KMS-11 (cell line): ENCODE measurements at regions not wholly inside any gene's neighbourhood (a gene's known extent, or its start where the extent isn't known, plus 50 kb on each side); places are given as distances from the start of the nearest gene placed in this dataset.

Experiments used
- H2AFZ ChIP-seq: fragments of 200-600 bp; sonication (generic); 2 replicates; pipeline ENCODE4 v1.6.1; 2016; ENCODE audit warnings: antibody characterized with exemption, mixed run types, low read depth
- H3K27ac ChIP-seq: fragments of 200-600 bp; sonication (generic); 2 replicates; pipeline ENCODE4 v1.6.1; 2016; ENCODE audit warnings: mild to moderate bottlenecking, mixed run types
- H3K27me3 ChIP-seq: fragments of 200-600 bp; sonication (generic); 2 replicates; pipeline ENCODE4 v1.6.1; 2017; ENCODE audit warnings: mild to moderate bottlenecking, low read depth, mixed run types, moderate library complexity; ENCODE audit not compliant: insufficient read depth
- H3K36me3 ChIP-seq: fragments of 200-600 bp; sonication (generic); 2 replicates; pipeline ENCODE4 v1.6.1; 2017; ENCODE audit warnings: mild to moderate bottlenecking, mixed run types; ENCODE audit not compliant: insufficient read depth
- H3K4me1 ChIP-seq: fragments of 200-600 bp; sonication (generic); 2 replicates; pipeline ENCODE4 v1.6.1; 2016; ENCODE audit warnings: mild to moderate bottlenecking, low read depth, mixed run types; ENCODE audit not compliant: poor library complexity, severe bottlenecking
- H3K4me2 ChIP-seq: fragments of 200-600 bp; sonication (generic); 2 replicates; pipeline ENCODE4 v1.7.0; 2016; ENCODE audit warnings: mild to moderate bottlenecking, mixed run types
- H3K4me3 ChIP-seq: fragments of 200-600 bp; sonication (generic); IDR thresholded peaks from 2 replicates; pipeline ENCODE4 v1.6.1; 2017; ENCODE audit warnings: low read depth, low read length, mixed read lengths; ENCODE audit not compliant: insufficient read depth
- H3K79me2 ChIP-seq: fragments of 200-600 bp; sonication (generic); 2 replicates; pipeline ENCODE4 v1.6.1; 2016; ENCODE audit warnings: low read depth, mixed run types; ENCODE audit not compliant: insufficient read depth
- H3K9ac ChIP-seq: fragments of 200-600 bp; sonication (generic); 2 replicates; pipeline ENCODE4 v1.6.1; 2016; ENCODE audit warnings: mild to moderate bottlenecking, mixed run types
- H4K20me1 ChIP-seq: fragments of 200-600 bp; sonication (generic); 2 replicates; pipeline ENCODE4 v1.6.1; 2016; ENCODE audit warnings: mild to moderate bottlenecking, mixed run types; ENCODE audit not compliant: insufficient read depth
- TF ChIP-seq, protein P1 (sequence below): fragments of 200-600 bp; sonication (generic); conservative IDR thresholded peaks from 2 replicates; pipeline ENCODE4 v1.6.1; 2017; ENCODE audit warnings: low read depth, mild to moderate bottlenecking, antibody characterized with exemption, low read length, moderate library complexity, mixed read lengths

DNA sequence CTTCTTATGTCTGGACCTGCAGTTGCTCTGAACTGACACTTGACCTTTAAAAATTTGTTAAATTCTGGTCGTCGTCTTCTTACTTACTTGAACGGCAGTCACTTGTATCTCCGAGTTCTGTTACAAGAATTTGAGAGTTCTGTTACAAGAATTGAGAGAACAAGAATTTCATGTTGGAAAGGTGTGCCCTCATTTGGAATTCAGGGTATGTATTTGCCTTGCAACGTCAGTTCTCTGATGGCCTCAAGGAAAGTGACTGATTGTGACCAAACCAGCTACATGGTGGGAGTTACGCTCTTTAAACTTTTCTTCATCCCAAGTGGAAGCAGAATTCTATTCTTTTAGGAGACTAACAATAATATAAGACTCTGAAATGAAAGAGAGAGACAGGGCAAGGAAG is 320.0 kb upstream of the TRIB2 start:
- H3K4me3 ChIP-seq = no peak overlapping the region
- no peak overlapping the region for H3K9ac ChIP-seq
- H3K4me1 ChIP-seq = no peaks in the 10 kb centered on the region
- no peak overlapping the region for H3K4me2 ChIP-seq
- H2AFZ ChIP-seq = no peak overlapping the region
- no peaks in the 10 kb centered on the region for H4K20me1 ChIP-seq
- no peaks in the 10 kb centered on the region for H3K27me3 ChIP-seq
- H3K36me3 ChIP-seq = no peaks in the 10 kb centered on the region
- H3K27ac ChIP-seq = no peak overlapping the region
- TF ChIP-seq, protein P1, sequence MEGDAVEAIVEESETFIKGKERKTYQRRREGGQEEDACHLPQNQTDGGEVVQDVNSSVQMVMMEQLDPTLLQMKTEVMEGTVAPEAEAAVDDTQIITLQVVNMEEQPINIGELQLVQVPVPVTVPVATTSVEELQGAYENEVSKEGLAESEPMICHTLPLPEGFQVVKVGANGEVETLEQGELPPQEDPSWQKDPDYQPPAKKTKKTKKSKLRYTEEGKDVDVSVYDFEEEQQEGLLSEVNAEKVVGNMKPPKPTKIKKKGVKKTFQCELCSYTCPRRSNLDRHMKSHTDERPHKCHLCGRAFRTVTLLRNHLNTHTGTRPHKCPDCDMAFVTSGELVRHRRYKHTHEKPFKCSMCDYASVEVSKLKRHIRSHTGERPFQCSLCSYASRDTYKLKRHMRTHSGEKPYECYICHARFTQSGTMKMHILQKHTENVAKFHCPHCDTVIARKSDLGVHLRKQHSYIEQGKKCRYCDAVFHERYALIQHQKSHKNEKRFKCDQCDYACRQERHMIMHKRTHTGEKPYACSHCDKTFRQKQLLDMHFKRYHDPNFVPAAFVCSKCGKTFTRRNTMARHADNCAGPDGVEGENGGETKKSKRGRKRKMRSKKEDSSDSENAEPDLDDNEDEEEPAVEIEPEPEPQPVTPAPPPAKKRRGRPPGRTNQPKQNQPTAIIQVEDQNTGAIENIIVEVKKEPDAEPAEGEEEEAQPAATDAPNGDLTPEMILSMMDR = no peak
- no peaks in the 10 kb centered on the region for H3K79me2 ChIP-seq

DNA sequence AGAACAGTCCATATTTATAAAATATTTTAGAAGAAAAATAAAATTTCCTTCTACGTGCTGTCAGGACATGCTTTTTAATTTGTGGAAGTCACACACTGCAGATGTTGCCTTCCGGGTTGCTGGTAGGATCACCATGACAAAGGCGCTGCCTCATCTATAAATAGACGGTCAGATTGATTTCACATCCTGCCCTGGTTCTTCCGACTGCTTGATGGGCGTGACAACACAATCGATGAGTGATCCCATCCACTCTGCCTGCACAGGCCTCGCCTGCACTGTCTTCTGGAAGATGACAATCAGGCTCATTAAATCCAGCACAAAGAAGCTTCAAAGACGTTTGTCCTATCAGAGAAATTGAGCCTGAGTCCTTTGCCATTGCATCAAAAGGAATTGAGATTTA is 318.9 kb upstream of the TRIB2 start:
- Histone ChIP-seq H3K79me2 (no peaks in the 10 kb centered on the region), H3K4me3 (no peak overlapping the region), H3K4me2 (no peak overlapping the region), H3K4me1 (no peaks in the 10 kb centered on the region), H3K27me3 (no peaks in the 10 kb centered on the region), H3K9ac (no peak overlapping the region), H2AFZ (no peak overlapping the region), H3K27ac (no peak overlapping the region), H4K20me1 (no peaks in the 10 kb centered on the region), H3K36me3 (no peaks in the 10 kb centered on the region)
- TF ChIP-seq, protein P1 = no peak

DNA sequence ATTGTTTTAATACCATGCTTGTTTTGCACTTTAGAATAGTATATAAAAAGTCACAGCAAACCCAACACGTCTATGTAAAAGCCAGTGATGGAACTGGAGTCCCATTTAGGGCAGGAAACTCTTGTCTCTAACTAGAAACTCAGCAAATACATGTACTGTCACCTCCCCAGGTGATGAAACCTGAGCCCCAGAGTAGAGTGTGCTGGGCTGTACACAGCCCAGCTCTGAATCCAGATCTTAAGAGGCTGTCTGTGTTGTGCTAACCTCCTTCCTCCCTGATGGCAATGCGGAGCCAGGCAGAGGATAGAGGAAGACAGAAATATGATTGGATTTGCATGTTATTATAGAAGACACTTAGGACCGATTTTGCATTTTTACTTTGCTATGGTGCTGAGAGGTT is 317.5 kb upstream of the TRIB2 start:
- no peak overlapping the region for H3K4me2 ChIP-seq
- no peak overlapping the region for H3K27ac ChIP-seq
- H3K4me3 ChIP-seq = no peak overlapping the region
- H3K36me3 ChIP-seq = no peaks in the 10 kb centered on the region
- no peaks in the 10 kb centered on the region for H4K20me1 ChIP-seq
- H3K4me1 ChIP-seq = no peaks in the 10 kb centered on the region
- no peaks in the 10 kb centered on the region for H3K79me2 ChIP-seq
- no peaks in the 10 kb centered on the region for H3K27me3 ChIP-seq
- no peak overlapping the region for H2AFZ ChIP-seq
- no peak overlapping the region for H3K9ac ChIP-seq
- TF ChIP-seq, protein P1 = no peak

DNA sequence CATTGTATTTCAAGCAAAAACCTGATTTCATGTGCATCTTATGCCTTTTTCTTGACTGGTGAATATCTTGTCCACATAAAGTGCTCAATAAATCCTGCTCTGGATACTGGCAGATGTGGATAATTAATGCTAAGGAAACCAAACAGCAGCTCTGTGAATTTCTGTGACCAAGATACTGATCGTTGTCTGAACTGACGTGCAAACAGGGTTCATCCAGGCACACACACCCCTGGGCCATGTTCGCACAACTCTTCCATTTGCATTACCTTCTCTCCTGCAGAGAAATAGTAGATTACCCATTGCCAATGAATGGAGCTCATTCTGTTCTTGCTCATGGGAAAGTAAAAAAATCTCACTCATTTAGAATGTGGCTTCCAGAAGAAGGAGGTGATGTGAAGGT is 316.2 kb upstream of the TRIB2 start:
- no peak overlapping the region for H3K4me3 ChIP-seq
- H3K4me2 ChIP-seq = no peak overlapping the region
- H3K9ac ChIP-seq = no peak overlapping the region
- no peaks in the 10 kb centered on the region for H4K20me1 ChIP-seq
- no peaks in the 10 kb centered on the region for H3K79me2 ChIP-seq
- no peak overlapping the region for H2AFZ ChIP-seq
- TF ChIP-seq, protein P1 = no peak
- H3K4me1 ChIP-seq = no peaks in the 10 kb centered on the region
- no peak overlapping the region for H3K27ac ChIP-seq
- H3K27me3 ChIP-seq = no peaks in the 10 kb centered on the region
- no peaks in the 10 kb centered on the region for H3K36me3 ChIP-seq
